Esophagus squamous epithelium (tissue), 5 donors: ENCODE measurements at regions not wholly inside any gene's neighbourhood (a gene's known extent, or its start where the extent isn't known, plus 50 kb on each side); places are given as distances from the start of the nearest gene placed in this dataset.

Experiments
- DNase-seq: peaks from one replicate; lab custom pipeline; 2025; lab: John Stamatoyannopoulos, UW
- H3K27ac ChIP-seq, 4 donors: fragments of 200-600 bp; sonication (generic); one replicate each; pipeline ENCODE4 v1.5.1; 2016 to 2019; ENCODE audit warnings: mild to moderate bottlenecking in 1 of 4
- H3K27me3 ChIP-seq, 4 donors: fragments of 200-600 bp; sonication (generic); 1 replicate in 3 of 4; 2 replicates in 1 of 4; pipeline versions ENCODE4 v1.5.1 to v1.6.0; 2017 to 2021; ENCODE audit warnings: antibody characterized with exemption in 1 of 4
- H3K36me3 ChIP-seq, 3 donors: fragments of 200-600 bp; sonication (generic); one replicate each; pipeline ENCODE4 v1.5.1; 2016 to 2019
- H3K4me1 ChIP-seq, 3 donors: fragments of 200-600 bp; sonication (generic); one replicate each; pipeline ENCODE4 v1.5.1; 2017 to 2019
- H3K4me3 ChIP-seq, 4 donors: fragments of 200-600 bp; sonication (generic); 1 replicate in 3 of 4; 2 replicates in 1 of 4; pipeline ENCODE4 v1.5.1; 2016 to 2019; ENCODE audit warnings: mild to moderate bottlenecking in 2 of 4, moderate library complexity in 1 of 4
- H3K9me3 ChIP-seq, 3 donors: fragments of 200-600 bp; sonication (generic); one replicate each; pipeline ENCODE4 v1.5.1; 2016 to 2019
- POLR2A ChIP-seq, 4 donors: fragments of 450-650 bp; IDR thresholded peaks; one replicate each; pipeline ENCODE4 v1.6.1; 2017; ENCODE audit warnings: antibody characterized with exemption in 4 of 4, mild to moderate bottlenecking in 4 of 4, moderate library complexity in 3 of 4
- WGBS, 2 donors: methylation state at CpG; one replicate each; pipeline ENCODE4 v1.1.5; 2018; 5-methylcytosine and 5-hydroxymethylcytosine counted together
- intact Hi-C: fragments of 100-400 bp; cut with DNase I; formaldehyde crosslinking; loops from one replicate; pipeline ENCODE4 v1.15.0; 2022
- TF ChIP-seq, protein P1 (sequence below), 6 experiments: fragments of 450-650 bp in 4 of 6; fragments of 200-600 bp in 2 of 6; sonication (generic) in 2 of 6; IDR thresholded peaks; one replicate each; pipeline ENCODE4 v1.5.1; 2016 to 2019; ENCODE audit warnings: antibody characterized with exemption in 6 of 6, mild to moderate bottlenecking in 4 of 6, moderate library complexity in 4 of 6
- donor health status: DM: yes; HTN: yes; CAD: no.

DNA sequence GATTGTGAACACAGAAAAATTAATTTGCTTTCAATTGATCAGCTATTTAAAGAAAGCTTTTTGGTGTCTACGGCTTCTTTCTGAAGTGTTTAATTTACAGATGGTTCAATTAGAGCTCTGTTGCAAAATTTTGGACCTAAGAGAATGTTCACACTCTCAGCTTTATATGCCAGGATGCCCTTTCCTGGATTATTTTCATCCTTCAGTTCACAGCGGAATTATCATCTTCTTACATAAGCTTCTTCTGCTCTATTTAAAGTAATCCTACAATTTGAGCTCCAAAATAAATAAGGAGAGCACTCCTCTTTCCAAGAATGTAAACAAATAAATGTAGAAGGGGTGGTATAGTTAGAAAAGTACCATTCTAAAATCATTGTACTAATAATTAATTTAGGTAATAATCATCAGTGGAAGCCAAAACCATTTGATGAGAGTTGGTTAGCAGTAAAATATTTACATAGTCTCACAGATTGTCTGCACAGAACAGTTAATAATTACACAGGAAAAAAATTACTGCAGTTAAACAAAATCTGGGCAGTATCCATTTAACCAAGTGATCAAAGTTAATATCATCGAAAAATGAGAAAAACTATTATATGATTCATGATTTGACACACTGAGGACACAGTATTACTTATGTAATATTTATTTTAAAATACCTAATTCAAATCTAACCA is 298.0 kb upstream of the TMEM229A start:
- DNase-seq, result no peak
- Histone ChIP-seq H3K27me3 (no peaks in the 10 kb centered on the region), H3K4me1 (no peaks in the 10 kb centered on the region), H3K4me3 (no peak overlapping the region), H3K27ac (no peak overlapping the region), H3K36me3 (no peaks in the 10 kb centered on the region), H3K9me3 (no peaks in the 10 kb centered on the region)
- intact Hi-C loops, result no loop called here
- TF ChIP-seq, protein P1, sequence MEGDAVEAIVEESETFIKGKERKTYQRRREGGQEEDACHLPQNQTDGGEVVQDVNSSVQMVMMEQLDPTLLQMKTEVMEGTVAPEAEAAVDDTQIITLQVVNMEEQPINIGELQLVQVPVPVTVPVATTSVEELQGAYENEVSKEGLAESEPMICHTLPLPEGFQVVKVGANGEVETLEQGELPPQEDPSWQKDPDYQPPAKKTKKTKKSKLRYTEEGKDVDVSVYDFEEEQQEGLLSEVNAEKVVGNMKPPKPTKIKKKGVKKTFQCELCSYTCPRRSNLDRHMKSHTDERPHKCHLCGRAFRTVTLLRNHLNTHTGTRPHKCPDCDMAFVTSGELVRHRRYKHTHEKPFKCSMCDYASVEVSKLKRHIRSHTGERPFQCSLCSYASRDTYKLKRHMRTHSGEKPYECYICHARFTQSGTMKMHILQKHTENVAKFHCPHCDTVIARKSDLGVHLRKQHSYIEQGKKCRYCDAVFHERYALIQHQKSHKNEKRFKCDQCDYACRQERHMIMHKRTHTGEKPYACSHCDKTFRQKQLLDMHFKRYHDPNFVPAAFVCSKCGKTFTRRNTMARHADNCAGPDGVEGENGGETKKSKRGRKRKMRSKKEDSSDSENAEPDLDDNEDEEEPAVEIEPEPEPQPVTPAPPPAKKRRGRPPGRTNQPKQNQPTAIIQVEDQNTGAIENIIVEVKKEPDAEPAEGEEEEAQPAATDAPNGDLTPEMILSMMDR (IDR thresholded peaks at IDR 0.05), result no peak
- TF ChIP-seq POLR2A (IDR thresholded peaks at IDR 0.05), result no peak
- WGBS, 2 donors, result 48 to 51% methylated on average over 3 of the region's 3 CpGs

DNA sequence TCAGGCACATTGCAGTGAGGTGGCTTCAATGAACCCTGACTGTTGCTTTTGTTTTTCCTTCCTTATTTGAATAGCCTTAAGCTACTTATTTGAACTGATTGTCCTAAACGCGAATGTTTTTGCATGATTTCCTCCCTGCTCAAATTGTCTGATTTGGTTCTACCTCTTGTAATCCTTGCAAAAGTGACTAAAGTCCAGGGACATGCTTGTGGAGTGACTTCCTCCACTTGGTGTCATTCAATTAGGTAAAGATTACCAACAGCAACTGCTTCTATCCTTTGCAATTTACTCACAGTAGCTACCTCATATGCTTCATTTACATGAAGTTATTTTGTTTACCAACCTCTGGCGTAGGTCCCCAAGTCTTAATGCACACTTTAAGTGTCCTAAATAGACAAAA is 295.9 kb upstream of the TMEM229A start:
- no peak overlapping the region for H3K27ac ChIP-seq
- DNase-seq, result no peak
- no peak for TF ChIP-seq POLR2A (IDR thresholded peaks at IDR 0.05)
- TF ChIP-seq, protein P1 (IDR thresholded peaks at IDR 0.05), result no peak
- no peaks in the 10 kb centered on the region for H3K27me3 ChIP-seq
- H3K4me1 ChIP-seq, result no peaks in the 10 kb centered on the region
- no peaks in the 10 kb centered on the region for H3K36me3 ChIP-seq
- H3K4me3 ChIP-seq, result no peak overlapping the region
- intact Hi-C loops, result no loop called here
- WGBS, 2 donors, result 43 to 48% methylated on average over 3 of the region's 3 CpGs
- H3K9me3 ChIP-seq, result no peaks in the 10 kb centered on the region

DNA sequence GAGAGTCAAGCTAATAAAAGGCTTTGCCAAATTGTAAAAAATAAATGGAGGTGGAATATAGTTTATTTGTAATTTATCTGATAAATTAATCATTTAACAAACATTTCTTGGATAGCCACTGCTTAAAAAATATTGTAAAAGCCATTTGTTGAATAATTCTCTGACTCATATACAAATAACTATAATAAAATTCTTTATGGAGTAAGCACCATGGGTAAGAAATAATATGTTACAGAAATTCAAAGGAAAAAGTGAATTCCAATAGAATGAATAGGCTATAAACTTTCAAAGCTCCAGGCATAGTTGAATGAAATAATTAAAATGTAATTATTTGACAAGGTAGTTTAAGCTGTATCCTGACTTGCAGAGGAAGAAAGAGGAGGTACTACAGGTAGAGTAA is 291.4 kb upstream of the TMEM229A start:
- no peaks in the 10 kb centered on the region for H3K9me3 ChIP-seq
- H3K4me3 ChIP-seq, result no peak overlapping the region
- TF ChIP-seq, protein P1 (IDR thresholded peaks at IDR 0.05), result no peak
- no peak for TF ChIP-seq POLR2A (IDR thresholded peaks at IDR 0.05)
- no peak overlapping the region for H3K27ac ChIP-seq
- no peak for DNase-seq
- H3K4me1 ChIP-seq, result no peaks in the 10 kb centered on the region
- intact Hi-C loops, result no loop called here
- no peaks in the 10 kb centered on the region for H3K27me3 ChIP-seq
- no peaks in the 10 kb centered on the region for H3K36me3 ChIP-seq

DNA sequence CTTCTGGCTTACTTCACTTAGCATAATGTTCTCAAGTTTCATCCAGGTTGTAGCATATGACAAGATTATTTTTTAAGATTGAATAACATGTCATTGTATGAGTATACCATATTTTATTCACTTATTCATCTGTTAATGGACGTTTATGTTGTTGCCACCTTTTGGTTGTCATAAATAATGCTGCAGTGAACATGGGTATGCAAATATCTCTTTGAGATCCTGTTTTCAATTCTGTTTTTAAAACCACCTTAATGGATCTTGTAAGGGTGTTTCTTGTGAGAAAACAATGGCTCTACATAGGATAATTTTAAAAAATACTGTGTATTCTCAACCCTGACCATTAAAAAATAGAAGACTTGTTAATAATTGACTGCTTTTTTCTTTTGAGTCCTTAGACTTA is 290.7 kb upstream of the TMEM229A start:
- WGBS, 2 donors, result 7 to 24% methylated on average over 1 of the region's 1 CpG
- TF ChIP-seq, protein P1 (IDR thresholded peaks at IDR 0.05), result no peak
- TF ChIP-seq POLR2A (IDR thresholded peaks at IDR 0.05), result no peak
- DNase-seq, result no peak
- Histone ChIP-seq H3K4me3 (no peak overlapping the region), H3K27me3 (no peaks in the 10 kb centered on the region), H3K9me3 (no peaks in the 10 kb centered on the region), H3K27ac (no peak overlapping the region), H3K4me1 (no peaks in the 10 kb centered on the region), H3K36me3 (no peaks in the 10 kb centered on the region)
- intact Hi-C loops, result no loop called here

DNA sequence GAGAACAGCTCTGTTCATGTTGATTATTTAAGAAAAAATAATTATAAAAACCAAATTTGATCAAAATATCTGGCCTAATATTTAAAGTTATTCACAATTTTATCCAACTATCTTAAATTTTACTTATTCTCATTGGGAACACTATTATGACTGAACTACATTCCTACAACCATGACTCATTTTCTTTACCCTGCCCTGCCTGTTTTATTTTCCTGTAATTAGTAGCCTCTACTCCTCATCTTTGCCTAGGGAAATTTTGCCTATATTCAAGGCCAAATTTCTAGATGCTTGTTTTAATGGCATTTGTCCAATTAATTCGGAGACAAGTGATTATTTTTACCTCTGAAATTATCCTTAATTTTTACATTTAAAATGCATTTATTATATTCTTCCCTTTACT is 289.7 kb upstream of the TMEM229A start:
- Histone ChIP-seq H3K36me3 (no peaks in the 10 kb centered on the region), H3K27me3 (no peaks in the 10 kb centered on the region), H3K27ac (no peak overlapping the region), H3K4me3 (no peak overlapping the region), H3K9me3 (no peaks in the 10 kb centered on the region), H3K4me1 (no peaks in the 10 kb centered on the region)
- no peak for TF ChIP-seq POLR2A (IDR thresholded peaks at IDR 0.05)
- TF ChIP-seq, protein P1 (IDR thresholded peaks at IDR 0.05), result no peak
- DNase-seq, result no peak
- 32 to 47% methylated on average over 1 of the region's 1 CpG for WGBS, 2 donors
- intact Hi-C loops, result no loop called here
